Umbilical cord (tissue), 1 donor: ENCODE measurements at regions not wholly inside any gene's neighbourhood (a gene's known extent, or its start where the extent isn't known, plus 50 kb on each side); places are given as distances from the start of the nearest gene placed in this dataset.

Source experiments
- DNase-seq: peaks from one replicate; pipeline ENCODE4 v3.0.0-alpha.2; 2015; ENCODE audit warnings: low spot score

DNA sequence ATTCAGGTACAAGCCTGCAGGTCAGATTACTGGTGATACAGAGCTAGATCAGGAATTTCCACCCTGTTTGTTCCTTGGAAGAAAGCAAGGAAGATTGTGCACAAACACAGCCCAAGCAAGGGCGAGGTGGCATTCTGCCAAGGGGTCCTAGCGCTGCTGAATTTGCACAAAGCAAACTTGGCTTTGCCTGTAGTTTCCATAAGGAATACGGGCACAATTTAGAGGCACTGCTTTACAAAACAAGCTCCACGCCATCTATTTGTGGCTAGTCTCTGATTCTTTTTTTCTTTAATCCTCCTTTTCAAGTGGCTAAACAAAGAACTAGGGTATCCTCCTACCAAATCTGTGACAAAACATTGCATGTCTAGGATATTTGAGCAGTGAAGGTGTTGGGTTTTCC lies 195.5 kb upstream of the ACVR2A start:
- DNase-seq: no peak

GRCh38 chr2:147648471-147648870 lies 196.4 kb upstream of the ACVR2A start:
- DNase-seq: no peak

DNA sequence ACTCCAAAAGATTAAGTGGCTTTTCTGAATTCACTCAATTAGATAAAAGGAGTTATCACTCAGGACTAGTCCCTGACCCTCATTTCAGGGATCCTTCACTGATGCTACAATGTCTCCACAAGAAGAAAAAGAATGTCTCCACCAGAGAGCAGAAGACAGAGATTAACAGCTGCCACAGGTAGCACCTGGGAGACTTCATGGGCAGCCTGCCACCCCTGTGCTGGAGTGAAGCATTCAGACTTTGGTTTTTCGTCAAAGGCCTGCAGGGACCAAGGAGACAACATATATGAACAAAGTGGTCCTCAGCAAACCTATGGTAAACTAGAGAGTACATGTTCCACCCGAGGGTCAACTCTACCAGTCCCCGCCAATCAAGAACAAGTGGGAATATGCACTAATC lies 197.0 kb upstream of the ACVR2A start:
- no peak for DNase-seq

DNA sequence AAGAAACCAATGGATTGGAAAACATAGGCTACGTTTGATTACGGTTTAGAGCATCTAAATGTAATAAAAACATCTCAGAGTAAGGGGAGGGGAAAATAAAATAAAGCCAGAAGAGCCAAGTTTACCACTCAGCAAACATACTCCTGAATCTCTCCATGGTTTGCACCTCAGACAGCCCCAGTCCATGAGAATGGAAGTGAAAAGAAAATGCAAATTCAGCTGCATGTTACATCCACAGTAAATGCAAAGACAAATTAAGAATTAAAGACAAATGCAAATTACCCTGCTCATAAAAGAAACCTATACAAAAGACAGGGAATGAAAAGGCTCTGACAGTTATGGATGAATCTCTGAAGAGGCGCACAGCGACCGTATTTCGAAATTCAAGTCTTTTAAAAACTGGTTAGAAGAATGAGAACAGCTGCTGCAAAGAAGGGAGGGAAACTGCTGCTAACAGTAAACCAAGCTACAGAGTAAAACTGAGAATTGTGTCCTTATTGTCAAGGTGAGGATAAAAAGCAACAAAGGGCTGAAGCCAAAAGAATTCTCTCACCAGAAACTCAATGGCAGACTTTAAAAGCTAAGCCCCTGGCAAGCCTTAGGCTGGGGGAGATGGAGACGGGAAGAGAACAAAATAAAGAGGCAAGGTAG lies 197.9 kb upstream of the ACVR2A start:
- DNase-seq: no peak

DNA sequence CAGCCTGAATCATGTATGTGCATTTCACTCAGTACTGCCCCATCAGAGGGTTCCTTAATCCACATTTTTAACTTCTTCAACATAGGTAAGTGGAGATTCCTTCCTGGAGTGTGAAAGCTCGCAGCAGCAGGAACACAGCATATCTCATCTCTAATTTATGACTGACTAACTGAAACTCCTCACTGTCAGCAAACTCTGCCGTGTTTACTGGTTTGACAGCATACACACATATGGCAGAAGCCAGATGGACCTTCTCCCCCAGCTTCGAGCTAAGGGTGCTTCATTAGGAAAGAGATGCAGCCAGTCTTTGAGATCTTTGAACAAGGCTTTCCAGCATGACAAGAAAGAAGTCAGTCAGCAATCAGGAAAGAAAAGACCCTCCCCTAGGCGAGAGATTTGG lies 200.3 kb upstream of the ACVR2A start:
- DNase-seq: no peak

GRCh38 chr2:147642765-147643164 lies 202.1 kb upstream of the ACVR2A start:
- DNase-seq: no peak

- DNase-seq: no peak
Measured at GRCh38 chr2:147641651-147642050, 203.2 kb upstream of the ACVR2A start.

GRCh38 chr2:147639891-147640290 lies 204.9 kb upstream of the ACVR2A start:
- no peak for DNase-seq

DNA sequence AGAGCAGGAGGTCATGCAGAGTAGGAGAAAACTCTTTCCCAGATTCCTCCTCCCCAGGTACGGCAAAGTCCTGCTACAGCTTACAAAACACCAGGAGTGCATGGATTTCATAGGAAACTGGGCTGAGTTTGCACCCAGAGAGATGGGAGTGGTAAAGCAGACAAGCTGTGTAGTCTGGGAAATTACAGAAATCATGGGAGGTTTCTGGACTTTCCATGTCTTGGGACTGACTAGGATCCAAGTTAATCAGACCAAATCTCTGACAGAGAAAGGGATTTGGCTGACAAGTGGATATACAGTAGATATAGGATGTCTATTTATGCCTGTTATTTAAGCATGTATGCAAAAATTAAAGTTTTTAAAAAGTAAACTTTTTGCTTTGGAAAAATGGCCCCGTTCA lies 205.4 kb upstream of the ACVR2A start:
- DNase-seq: no peak

DNA sequence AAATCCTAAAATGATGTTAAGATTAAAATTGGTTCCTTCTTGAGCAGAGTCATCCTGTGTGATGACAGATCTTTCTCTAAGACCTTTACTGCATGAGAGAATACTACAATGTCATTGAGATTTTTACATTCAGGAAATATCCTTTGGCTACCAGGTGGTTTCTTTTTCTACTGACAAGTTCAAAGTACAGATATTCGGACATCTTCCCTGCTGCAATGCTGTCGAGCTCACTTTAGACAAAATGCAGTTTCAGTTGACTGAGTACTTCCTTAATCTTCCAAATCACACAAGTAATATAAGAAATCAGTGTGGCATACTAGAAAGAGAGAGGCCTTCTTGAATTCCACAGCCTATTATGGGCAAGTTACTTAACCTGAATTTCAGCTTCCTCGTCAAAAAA lies 207.9 kb upstream of the ACVR2A start:
- DNase-seq: peak; percentile 62

DNA sequence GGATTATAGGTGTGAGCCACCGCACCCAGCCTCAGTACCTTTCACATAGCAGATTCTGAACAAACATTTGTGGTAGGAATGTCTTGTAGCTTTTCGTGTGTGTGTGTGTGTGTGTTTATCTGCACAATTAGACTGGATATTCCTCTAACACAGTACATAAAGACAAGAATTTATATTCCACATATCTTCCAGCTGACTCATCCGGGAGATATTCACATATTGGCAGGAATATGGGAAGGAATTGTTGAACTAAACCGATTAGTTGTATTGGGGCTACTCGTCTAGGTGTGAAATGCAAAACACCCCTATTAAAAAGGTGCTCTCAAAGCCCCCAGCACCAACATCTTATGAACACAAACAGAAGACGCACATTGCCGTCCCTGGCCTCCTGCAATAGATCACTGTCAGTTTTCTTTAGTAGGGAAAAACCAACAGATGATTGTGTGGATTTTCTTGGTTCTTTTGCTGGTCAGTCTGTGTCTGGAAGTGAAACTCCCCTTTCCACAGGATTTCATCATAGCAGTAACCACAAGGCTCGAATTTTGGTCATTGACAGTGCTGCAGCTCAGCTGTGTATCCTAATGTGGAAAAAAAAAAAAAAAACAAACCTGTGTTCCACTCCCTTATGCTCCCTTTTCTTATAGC lies 208.5 kb upstream of the ACVR2A start:
- peak; percentile 89 for DNase-seq

- DNase-seq: no peak
Measured at GRCh38 chr2:147634826-147635225, 210.0 kb upstream of the ACVR2A start.

- DNase-seq: no peak
Measured at GRCh38 chr2:147632198-147632597, 212.6 kb upstream of the ACVR2A start.

DNA sequence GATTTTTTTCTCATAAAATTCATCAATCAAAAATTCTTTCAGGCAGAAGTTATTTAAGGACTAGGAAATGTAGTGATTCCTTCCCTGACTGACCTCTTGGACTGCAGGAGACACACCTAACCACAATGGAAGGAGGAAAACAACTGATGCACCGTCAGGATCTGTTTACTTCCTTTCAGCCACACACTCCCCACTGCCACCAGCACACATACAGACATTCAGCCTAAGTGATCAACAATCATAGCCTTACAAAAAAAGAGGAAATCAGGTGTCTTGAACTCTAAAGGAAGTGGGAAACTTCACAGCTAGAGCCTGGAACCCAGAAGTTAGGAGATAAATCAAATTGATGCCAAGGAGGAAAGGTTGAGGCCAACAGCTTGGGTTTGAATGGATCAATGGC lies 213.5 kb upstream of the ACVR2A start:
- no peak for DNase-seq

- no peak for DNase-seq
Measured at GRCh38 chr2:147630585-147630984, 214.2 kb upstream of the ACVR2A start.

GRCh38 chr2:147628971-147629421 lies 215.8 kb upstream of the ACVR2A start:
- no peak for DNase-seq

GRCh38 chr2:147623328-147623727 lies 221.5 kb upstream of the ACVR2A start:
- DNase-seq: no peak

DNA sequence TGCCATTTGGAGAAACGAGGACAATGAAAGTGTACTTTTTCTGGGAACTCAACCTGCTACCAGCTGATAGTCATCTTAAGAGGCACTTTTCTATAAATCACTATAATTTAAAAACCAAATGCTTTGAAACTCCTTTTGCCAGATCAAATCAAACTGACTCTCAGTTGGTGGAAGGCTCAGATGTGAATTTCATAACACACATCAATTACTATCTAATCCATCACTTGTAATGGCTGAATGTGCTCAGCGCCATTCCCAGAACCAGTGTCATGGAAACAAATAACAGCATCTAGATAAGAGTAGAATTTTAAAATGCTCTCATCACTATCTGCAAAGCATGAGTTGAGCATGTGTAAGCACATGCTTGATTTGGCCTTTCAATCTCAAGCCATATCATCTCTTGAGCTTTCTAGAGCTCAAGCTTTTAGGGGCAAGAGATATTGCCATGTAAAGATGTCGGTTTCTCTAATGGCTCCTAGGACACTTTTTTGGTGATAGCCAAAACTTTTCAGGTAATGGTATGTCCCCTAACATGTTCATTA lies 223.1 kb upstream of the ACVR2A start:
- DNase-seq: no peak

- no peak for DNase-seq
Measured at GRCh38 chr2:147619808-147620207, 225.0 kb upstream of the ACVR2A start.

DNA sequence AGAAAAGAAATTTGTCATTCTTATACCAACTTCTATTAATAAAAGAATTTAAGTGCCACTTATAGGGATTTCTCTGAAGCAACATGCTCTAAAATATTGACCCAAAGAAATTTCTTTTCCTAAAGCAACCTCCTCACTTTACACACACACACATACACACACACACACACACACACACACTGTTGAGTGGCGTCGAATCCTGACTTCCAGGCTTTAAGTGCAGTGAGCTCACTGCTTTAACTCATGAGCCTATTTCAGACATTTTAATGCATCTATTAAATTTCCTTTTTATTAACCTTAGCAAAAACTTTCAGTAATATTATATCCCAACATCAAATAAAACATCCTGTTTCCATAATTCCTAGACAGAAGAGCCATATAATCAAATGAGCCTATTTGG lies 229.1 kb upstream of the ACVR2A start:
- DNase-seq: peak; percentile 65

DNA sequence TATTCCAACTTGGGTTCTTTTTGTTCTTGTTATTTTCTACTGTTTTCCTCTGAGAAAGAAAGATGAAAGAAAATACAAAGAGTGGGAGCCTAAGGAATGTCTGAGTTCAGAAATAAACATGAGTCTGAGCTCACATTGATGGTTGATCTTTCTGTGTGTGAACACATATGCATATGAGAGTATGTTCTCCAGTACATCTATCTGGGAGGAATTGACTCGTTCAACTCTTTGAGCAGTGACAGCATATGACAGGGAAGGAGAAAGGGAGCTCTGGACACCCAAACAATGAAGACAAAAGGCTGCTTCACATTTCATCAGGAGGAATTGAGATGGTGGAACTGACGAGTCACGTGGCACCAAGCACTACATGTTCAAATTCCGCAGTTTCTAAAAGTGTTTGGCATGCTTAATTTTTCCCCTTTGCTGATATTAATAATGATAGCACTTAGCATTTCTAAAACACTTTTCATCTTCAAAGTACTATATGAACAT lies 229.8 kb upstream of the ACVR2A start:
- DNase-seq: no peak

GRCh38 chr2:147614471-147614870 lies 230.4 kb upstream of the ACVR2A start:
- no peak for DNase-seq

DNA sequence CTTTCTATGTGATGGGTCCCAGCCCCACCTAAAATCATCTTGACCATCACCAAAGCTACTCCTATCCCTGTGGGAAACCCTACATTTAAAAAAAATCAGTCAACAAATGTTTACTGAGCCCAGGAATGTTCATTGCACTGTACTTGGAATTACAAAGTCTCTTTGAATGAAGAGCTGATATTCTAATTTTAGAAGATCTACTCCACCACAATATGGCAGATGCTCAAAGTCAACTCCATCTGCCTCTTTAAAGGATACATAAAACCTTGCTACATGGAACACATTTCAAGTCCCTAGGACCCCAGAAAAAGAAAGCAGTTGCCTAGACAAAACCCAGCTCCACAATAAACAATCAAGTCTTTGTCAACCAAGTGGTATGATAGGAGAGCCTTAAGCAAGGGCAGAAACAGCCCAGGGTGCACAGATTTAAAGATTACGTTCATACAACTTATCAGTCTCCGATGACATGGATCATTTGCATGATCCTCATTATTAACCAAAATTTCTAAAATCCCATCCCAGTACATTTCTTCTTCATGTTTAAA lies 234.3 kb upstream of the ACVR2A start:
- no peak for DNase-seq
